ENCODE measurements at regions not wholly inside any gene's neighbourhood (a gene's known extent, or its start where the extent isn't known, plus 50 kb on each side); places are given as distances from the start of the nearest gene placed in this dataset.

DNA sequence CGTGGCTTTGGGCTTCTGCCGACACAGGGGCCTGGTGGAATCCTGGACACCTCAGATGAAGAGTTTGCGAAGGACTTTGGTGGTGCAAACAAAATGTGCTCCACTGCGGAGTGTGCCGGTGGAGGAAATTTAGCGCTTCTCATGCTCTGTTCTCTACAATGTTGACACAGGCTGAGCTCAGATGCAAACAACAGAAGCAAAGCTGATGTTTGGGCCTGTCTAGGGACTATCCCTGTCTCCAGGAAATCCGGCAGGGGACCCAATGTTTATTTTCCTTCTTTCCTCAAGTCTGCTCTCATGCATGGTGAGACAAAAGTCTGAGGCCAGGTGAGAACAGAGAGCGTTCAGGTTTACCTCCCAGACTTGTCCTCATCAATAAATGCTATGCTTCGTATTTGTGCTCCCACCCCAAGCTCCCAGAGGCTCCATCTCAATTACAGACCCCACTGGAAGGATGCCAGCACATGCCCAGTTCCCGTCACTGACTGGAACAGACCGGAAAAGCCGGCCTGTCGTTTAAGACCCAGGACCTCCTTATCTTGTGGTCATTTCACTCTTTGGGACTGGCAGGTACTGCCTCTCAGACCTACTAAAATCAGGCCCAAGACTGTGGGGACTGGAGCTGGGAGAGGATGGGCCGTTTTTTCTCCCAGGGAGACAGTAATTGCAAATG, 105.7 kb upstream of the B3GAT1 start:
- intact Hi-C loops (cut with micrococcal nuclease; ENCODE audit: unreplicated experiment), result no loop called here
- DNase-seq (ENCODE audit: low read depth, low spot score), result no peak
- H3K27ac ChIP-seq (ENCODE audit: low read length), result no peak overlapping the region
- no peaks in the 10 kb centered on the region for H3K36me3 ChIP-seq (ENCODE audit: control insufficient read depth, insufficient read depth, low read length)
- TF ChIP-seq POLR2AphosphoS5 (IDR thresholded peaks at IDR 0.05; ENCODE audit: low read depth, low read length) (no peak), SIN3A (IDR thresholded peaks at IDR 0.05; ENCODE audit: borderline replicate concordance, insufficient read depth, low read depth, low read length) (no peak), TCF7L2 (IDR thresholded peaks at IDR 0.05; ENCODE audit: low read depth, low read length) (no peak)
- TF ChIP-seq, protein P1, sequence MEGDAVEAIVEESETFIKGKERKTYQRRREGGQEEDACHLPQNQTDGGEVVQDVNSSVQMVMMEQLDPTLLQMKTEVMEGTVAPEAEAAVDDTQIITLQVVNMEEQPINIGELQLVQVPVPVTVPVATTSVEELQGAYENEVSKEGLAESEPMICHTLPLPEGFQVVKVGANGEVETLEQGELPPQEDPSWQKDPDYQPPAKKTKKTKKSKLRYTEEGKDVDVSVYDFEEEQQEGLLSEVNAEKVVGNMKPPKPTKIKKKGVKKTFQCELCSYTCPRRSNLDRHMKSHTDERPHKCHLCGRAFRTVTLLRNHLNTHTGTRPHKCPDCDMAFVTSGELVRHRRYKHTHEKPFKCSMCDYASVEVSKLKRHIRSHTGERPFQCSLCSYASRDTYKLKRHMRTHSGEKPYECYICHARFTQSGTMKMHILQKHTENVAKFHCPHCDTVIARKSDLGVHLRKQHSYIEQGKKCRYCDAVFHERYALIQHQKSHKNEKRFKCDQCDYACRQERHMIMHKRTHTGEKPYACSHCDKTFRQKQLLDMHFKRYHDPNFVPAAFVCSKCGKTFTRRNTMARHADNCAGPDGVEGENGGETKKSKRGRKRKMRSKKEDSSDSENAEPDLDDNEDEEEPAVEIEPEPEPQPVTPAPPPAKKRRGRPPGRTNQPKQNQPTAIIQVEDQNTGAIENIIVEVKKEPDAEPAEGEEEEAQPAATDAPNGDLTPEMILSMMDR (IDR thresholded peaks at IDR 0.05), result no peak
- TF ChIP-seq, protein P2, sequence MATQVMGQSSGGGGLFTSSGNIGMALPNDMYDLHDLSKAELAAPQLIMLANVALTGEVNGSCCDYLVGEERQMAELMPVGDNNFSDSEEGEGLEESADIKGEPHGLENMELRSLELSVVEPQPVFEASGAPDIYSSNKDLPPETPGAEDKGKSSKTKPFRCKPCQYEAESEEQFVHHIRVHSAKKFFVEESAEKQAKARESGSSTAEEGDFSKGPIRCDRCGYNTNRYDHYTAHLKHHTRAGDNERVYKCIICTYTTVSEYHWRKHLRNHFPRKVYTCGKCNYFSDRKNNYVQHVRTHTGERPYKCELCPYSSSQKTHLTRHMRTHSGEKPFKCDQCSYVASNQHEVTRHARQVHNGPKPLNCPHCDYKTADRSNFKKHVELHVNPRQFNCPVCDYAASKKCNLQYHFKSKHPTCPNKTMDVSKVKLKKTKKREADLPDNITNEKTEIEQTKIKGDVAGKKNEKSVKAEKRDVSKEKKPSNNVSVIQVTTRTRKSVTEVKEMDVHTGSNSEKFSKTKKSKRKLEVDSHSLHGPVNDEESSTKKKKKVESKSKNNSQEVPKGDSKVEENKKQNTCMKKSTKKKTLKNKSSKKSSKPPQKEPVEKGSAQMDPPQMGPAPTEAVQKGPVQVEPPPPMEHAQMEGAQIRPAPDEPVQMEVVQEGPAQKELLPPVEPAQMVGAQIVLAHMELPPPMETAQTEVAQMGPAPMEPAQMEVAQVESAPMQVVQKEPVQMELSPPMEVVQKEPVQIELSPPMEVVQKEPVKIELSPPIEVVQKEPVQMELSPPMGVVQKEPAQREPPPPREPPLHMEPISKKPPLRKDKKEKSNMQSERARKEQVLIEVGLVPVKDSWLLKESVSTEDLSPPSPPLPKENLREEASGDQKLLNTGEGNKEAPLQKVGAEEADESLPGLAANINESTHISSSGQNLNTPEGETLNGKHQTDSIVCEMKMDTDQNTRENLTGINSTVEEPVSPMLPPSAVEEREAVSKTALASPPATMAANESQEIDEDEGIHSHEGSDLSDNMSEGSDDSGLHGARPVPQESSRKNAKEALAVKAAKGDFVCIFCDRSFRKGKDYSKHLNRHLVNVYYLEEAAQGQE (IDR thresholded peaks at IDR 0.05; ENCODE audit: insufficient read depth in 1 of 2, low read depth in 2 of 2, low read length in 1 of 2), result no peak
- H3K4me1 ChIP-seq (ENCODE audit: control insufficient read depth, insufficient read depth, low read length), result no peaks in the 10 kb centered on the region
- peaks cover 14% of the 10 kb centered on the region; the same call in 1 of the 2 replicates for H3K27me3 ChIP-seq (ENCODE audit: control insufficient read depth, insufficient read depth, low read length)
- no TSS peak for BruUV-seq (replicated peaks)
- ChIA-PET CTCF (no interaction called here), POLR2A (no interaction called here)
- H3K9me3 ChIP-seq (ENCODE audit: control insufficient read depth, insufficient read depth, low read depth, low read length), result no peaks in the 10 kb centered on the region
- H3K4me3 ChIP-seq (ENCODE audit: low read depth in 2 of 2, low read length in 2 of 2), result no peak overlapping the region
- in situ Hi-C loops (cut with HindIII; ENCODE audit: low pct_unique_long_range_greater_than_20kb, low sequenced_read_pairs), result no loop called here
- no peak for ATAC-seq

DNA sequence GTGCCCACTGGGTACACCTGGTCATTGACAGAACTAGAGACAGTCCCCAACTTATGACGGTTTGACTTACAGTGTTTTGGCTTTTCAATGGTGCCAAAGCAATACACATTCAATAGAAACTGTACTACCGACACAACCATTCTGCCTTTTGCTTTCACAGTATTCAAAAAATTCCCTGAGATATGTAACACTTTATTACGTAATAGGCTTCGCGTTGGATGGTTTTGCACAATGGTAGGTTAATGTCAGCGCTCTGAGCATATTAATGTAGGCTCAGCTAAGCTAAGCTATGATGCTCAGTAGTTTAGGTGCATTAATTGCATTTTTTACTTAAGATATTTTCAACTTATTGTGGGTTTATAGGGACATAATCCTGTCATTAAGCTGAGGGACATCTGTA, 105.1 kb upstream of the B3GAT1 start:
- in situ Hi-C loops (cut with HindIII; ENCODE audit: low pct_unique_long_range_greater_than_20kb, low sequenced_read_pairs), result no loop called here
- Histone ChIP-seq H3K4me3 (ENCODE audit: low read depth in 2 of 2, low read length in 2 of 2) (no peak overlapping the region), H3K27me3 (ENCODE audit: control insufficient read depth, insufficient read depth, low read length) (peaks cover 17% of the 10 kb centered on the region), H3K27ac (ENCODE audit: low read length) (no peak overlapping the region), H3K36me3 (ENCODE audit: control insufficient read depth, insufficient read depth, low read length) (no peaks in the 10 kb centered on the region), H3K4me1 (ENCODE audit: control insufficient read depth, insufficient read depth, low read length) (no peaks in the 10 kb centered on the region), H3K9me3 (ENCODE audit: control insufficient read depth, insufficient read depth, low read depth, low read length) (no peaks in the 10 kb centered on the region)
- ATAC-seq (no peak), DNase-seq (ENCODE audit: low read depth, low spot score) (no peak)
- ChIA-PET CTCF (no interaction called here), POLR2A (no interaction called here)
- intact Hi-C loops (cut with micrococcal nuclease; ENCODE audit: unreplicated experiment), result no loop called here
- no TSS peak for BruUV-seq (replicated peaks)
- TF ChIP-seq, protein P1 (IDR thresholded peaks at IDR 0.05), result no peak
- TF ChIP-seq SIN3A (IDR thresholded peaks at IDR 0.05; ENCODE audit: borderline replicate concordance, insufficient read depth, low read depth, low read length) (no peak), TCF7L2 (IDR thresholded peaks at IDR 0.05; ENCODE audit: low read depth, low read length) (no peak), POLR2AphosphoS5 (IDR thresholded peaks at IDR 0.05; ENCODE audit: low read depth, low read length) (no peak)
- TF ChIP-seq, protein P2 (IDR thresholded peaks at IDR 0.05; ENCODE audit: insufficient read depth in 1 of 2, low read depth in 2 of 2, low read length in 1 of 2), result no peak

All from Panc1 (cell line).